ENCODE measurements at regions not wholly inside any gene's neighbourhood (a gene's known extent, or its start where the extent isn't known, plus 50 kb on each side); places are given as distances from the start of the nearest gene placed in this dataset.

- TF ChIP-seq REPIN1 (tag by site-specific recombination; IDR thresholded peaks at IDR 0.05; ENCODE audit: low read depth) (no peak), ZNF76 (tag by site-specific recombination; IDR thresholded peaks at IDR 0.05; ENCODE audit: borderline replicate concordance, low read depth) (no peak), ZNF560 (tag by site-specific recombination; IDR thresholded peaks at IDR 0.05; ENCODE audit: borderline replicate concordance) (no peak), ZNF266 (tag by site-specific recombination; IDR thresholded peaks at IDR 0.05; ENCODE audit: low read depth) (no peak), YY1 (tag by site-specific recombination; IDR thresholded peaks at IDR 0.05) (no peak), ZFP3 (tag by site-specific recombination; IDR thresholded peaks at IDR 0.05; ENCODE audit: low read depth) (no peak), ZFHX2 (tag by site-specific recombination; conservative IDR thresholded peaks at IDR 0.05) (no peak), HOXD13 (CRISPR knock-in tag; IDR thresholded peaks at IDR 0.05; ENCODE audit: borderline replicate concordance) (no peak), ZBTB8A (tag by site-specific recombination; IDR thresholded peaks at IDR 0.05) (no peak), ZNF585B (tag by site-specific recombination; IDR thresholded peaks at IDR 0.05) (no peak), ZNF701 (tag by site-specific recombination; IDR thresholded peaks at IDR 0.05) (no peak), BCL11B (tag by site-specific recombination; IDR thresholded peaks at IDR 0.05; ENCODE audit: low read depth) (no peak), ZNF549 (tag by site-specific recombination; IDR thresholded peaks at IDR 0.05) (no peak), GLIS1 (tag by site-specific recombination; IDR thresholded peaks at IDR 0.05) (no peak), ZNF416 (tag by site-specific recombination; IDR thresholded peaks at IDR 0.05) (no peak)
- TF ChIP-seq, protein P1, sequence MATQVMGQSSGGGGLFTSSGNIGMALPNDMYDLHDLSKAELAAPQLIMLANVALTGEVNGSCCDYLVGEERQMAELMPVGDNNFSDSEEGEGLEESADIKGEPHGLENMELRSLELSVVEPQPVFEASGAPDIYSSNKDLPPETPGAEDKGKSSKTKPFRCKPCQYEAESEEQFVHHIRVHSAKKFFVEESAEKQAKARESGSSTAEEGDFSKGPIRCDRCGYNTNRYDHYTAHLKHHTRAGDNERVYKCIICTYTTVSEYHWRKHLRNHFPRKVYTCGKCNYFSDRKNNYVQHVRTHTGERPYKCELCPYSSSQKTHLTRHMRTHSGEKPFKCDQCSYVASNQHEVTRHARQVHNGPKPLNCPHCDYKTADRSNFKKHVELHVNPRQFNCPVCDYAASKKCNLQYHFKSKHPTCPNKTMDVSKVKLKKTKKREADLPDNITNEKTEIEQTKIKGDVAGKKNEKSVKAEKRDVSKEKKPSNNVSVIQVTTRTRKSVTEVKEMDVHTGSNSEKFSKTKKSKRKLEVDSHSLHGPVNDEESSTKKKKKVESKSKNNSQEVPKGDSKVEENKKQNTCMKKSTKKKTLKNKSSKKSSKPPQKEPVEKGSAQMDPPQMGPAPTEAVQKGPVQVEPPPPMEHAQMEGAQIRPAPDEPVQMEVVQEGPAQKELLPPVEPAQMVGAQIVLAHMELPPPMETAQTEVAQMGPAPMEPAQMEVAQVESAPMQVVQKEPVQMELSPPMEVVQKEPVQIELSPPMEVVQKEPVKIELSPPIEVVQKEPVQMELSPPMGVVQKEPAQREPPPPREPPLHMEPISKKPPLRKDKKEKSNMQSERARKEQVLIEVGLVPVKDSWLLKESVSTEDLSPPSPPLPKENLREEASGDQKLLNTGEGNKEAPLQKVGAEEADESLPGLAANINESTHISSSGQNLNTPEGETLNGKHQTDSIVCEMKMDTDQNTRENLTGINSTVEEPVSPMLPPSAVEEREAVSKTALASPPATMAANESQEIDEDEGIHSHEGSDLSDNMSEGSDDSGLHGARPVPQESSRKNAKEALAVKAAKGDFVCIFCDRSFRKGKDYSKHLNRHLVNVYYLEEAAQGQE (tag by site-specific recombination; IDR thresholded peaks at IDR 0.05): no peak
- TF ChIP-seq, protein P2, sequence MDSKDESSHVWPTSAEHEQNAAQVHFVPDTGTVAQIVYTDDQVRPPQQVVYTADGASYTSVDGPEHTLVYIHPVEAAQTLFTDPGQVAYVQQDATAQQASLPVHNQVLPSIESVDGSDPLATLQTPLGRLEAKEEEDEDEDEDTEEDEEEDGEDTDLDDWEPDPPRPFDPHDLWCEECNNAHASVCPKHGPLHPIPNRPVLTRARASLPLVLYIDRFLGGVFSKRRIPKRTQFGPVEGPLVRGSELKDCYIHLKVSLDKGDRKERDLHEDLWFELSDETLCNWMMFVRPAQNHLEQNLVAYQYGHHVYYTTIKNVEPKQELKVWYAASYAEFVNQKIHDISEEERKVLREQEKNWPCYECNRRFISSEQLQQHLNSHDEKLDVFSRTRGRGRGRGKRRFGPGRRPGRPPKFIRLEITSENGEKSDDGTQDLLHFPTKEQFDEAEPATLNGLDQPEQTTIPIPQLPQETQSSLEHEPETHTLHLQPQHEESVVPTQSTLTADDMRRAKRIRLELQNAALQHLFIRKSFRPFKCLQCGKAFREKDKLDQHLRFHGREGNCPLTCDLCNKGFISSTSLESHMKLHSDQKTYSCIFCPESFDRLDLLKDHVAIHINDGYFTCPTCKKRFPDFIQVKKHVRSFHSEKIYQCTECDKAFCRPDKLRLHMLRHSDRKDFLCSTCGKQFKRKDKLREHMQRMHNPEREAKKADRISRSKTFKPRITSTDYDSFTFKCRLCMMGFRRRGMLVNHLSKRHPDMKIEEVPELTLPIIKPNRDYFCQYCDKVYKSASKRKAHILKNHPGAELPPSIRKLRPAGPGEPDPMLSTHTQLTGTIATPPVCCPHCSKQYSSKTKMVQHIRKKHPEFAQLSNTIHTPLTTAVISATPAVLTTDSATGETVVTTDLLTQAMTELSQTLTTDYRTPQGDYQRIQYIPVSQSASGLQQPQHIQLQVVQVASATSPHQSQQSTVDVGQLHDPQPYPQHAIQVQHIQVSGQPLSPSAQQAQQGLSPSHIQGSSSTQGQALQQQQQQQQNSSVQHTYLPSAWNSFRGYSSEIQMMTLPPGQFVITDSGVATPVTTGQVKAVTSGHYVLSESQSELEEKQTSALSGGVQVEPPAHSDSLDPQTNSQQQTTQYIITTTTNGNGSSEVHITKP (tag by site-specific recombination; IDR thresholded peaks at IDR 0.05): no peak
- TF ChIP-seq, protein P3, sequence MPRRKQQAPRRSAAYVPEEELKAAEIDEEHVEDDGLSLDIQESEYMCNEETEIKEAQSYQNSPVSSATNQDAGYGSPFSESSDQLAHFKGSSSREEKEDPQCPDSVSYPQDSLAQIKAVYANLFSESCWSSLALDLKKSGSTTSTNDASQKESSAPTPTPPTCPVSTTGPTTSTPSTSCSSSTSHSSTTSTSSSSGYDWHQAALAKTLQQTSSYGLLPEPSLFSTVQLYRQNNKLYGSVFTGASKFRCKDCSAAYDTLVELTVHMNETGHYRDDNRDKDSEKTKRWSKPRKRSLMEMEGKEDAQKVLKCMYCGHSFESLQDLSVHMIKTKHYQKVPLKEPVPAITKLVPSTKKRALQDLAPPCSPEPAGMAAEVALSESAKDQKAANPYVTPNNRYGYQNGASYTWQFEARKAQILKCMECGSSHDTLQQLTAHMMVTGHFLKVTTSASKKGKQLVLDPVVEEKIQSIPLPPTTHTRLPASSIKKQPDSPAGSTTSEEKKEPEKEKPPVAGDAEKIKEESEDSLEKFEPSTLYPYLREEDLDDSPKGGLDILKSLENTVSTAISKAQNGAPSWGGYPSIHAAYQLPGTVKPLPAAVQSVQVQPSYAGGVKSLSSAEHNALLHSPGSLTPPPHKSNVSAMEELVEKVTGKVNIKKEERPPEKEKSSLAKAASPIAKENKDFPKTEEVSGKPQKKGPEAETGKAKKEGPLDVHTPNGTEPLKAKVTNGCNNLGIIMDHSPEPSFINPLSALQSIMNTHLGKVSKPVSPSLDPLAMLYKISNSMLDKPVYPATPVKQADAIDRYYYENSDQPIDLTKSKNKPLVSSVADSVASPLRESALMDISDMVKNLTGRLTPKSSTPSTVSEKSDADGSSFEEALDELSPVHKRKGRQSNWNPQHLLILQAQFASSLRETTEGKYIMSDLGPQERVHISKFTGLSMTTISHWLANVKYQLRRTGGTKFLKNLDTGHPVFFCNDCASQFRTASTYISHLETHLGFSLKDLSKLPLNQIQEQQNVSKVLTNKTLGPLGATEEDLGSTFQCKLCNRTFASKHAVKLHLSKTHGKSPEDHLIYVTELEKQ (tag by site-specific recombination; IDR thresholded peaks at IDR 0.05; ENCODE audit: borderline replicate concordance): no peak
- Histone ChIP-seq H3K36me3 (ENCODE audit: control insufficient read depth in 2 of 2, insufficient read depth in 1 of 2, low read length in 2 of 2) (no peaks in the 10 kb centered on the region), H3K4me3 (ENCODE audit: low read depth, low read length) (no peak overlapping the region), H3K9me3 (ENCODE audit: control insufficient read depth, insufficient read depth, low read depth, low read length) (no peaks in the 10 kb centered on the region), H3K27ac (ENCODE audit: extremely low read depth, low read depth, low read length) (no peak overlapping the region), H3K4me1 (ENCODE audit: control insufficient read depth, insufficient read depth, low read length) (no peaks in the 10 kb centered on the region)
- POLR2A ChIA-PET: no interaction called here
- CTCF ChIA-PET: no interaction called here
Observed at GRCh38 chr2:51413726-51414125, 381.8 kb upstream of the NRXN1 start.
